ENCODE measurements at regions not wholly inside any gene's neighbourhood (a gene's known extent, or its start where the extent isn't known, plus 50 kb on each side); places are given as distances from the start of the nearest gene placed in this dataset.

DNA sequence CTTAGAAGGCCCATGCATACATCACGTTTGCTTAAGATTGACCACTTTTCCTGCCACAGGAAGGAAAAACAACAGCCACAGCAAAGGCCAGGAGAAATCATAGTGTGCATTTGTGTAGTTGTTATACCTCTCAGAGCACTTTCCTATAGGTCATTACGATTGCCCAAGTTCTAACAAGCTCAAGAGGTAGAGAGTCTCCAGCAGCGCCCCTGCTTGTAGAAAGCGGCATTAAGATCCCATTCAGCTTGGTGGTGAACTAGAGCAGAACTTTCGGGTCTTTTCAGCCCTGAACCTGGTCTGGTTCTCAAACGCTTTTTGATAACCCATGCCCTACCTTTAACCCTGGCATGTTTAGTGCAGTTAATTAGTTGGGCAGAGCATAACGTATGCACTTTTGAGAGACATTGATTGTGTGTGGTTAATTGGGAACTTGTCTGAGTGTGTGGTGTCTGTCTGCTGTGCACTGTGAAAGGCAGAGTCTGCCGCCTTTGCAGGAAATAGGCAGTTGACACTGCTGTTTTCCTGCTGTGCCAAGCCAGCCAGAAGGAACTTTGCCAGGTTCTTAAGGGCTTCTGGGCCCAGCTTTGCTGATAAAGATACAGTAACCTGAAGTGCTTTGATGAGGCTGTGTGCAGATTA is 109.9 kb upstream of the CLMP start:
- TF ChIP-seq, protein P1, sequence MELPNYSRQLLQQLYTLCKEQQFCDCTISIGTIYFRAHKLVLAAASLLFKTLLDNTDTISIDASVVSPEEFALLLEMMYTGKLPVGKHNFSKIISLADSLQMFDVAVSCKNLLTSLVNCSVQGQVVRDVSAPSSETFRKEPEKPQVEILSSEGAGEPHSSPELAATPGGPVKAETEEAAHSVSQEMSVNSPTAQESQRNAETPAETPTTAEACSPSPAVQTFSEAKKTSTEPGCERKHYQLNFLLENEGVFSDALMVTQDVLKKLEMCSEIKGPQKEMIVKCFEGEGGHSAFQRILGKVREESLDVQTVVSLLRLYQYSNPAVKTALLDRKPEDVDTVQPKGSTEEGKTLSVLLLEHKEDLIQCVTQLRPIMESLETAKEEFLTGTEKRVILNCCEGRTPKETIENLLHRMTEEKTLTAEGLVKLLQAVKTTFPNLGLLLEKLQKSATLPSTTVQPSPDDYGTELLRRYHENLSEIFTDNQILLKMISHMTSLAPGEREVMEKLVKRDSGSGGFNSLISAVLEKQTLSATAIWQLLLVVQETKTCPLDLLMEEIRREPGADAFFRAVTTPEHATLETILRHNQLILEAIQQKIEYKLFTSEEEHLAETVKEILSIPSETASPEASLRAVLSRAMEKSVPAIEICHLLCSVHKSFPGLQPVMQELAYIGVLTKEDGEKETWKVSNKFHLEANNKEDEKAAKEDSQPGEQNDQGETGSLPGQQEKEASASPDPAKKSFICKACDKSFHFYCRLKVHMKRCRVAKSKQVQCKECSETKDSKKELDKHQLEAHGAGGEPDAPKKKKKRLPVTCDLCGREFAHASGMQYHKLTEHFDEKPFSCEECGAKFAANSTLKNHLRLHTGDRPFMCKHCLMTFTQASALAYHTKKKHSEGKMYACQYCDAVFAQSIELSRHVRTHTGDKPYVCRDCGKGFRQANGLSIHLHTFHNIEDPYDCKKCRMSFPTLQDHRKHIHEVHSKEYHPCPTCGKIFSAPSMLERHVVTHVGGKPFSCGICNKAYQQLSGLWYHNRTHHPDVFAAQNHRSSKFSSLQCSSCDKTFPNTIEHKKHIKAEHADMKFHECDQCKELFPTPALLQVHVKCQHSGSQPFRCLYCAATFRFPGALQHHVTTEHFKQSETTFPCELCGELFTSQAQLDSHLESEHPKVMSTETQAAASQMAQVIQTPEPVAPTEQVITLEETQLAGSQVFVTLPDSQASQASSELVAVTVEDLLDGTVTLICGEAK (IDR thresholded peaks at IDR 0.05): no peak
- TF ChIP-seq, protein P1 (CRISPR knock-in tag; IDR thresholded peaks at IDR 0.05): no peak
- TF ChIP-seq ZNF768 (CRISPR knock-in tag; IDR thresholded peaks at IDR 0.05): no peak
- no peak for TF ChIP-seq GABPA (IDR thresholded peaks at IDR 0.05; ENCODE audit: low read depth, low read length)
- no peak for TF ChIP-seq GABPA (CRISPR knock-in tag; IDR thresholded peaks at IDR 0.05; ENCODE audit: low read depth)
- TF ChIP-seq SMAD3 (CRISPR knock-in tag; IDR thresholded peaks at IDR 0.05): no peak

Measured in HepG2 (cell line).